Heart left ventricle (tissue), 13 donors: ENCODE measurements at regions not wholly inside any gene's neighbourhood (a gene's known extent, or its start where the extent isn't known, plus 50 kb on each side); places are given as distances from the start of the nearest gene placed in this dataset.

Experiments
- POLR2A ChIP-seq, 2 donors: fragments of 450-650 bp; IDR thresholded peaks; one replicate each; pipeline ENCODE4 v1.6.1; 2017; ENCODE audit warnings: antibody characterized with exemption in 2 of 2, mild to moderate bottlenecking in 2 of 2, moderate library complexity in 2 of 2
- TF ChIP-seq, protein P1 (sequence below), 12 donors: fragments of 200-600 bp; sonication (generic) in 4 of 12; IDR thresholded peaks; one replicate each; pipeline versions ENCODE4 v1.5.0 to v1.8.0; 2018 to 2022; ENCODE audit warnings: antibody characterized with exemption in 12 of 12, mild to moderate bottlenecking in 5 of 12
- donor health status: ischemic (EF 13 %, LVEDD 7.1; RV severe dilation, severe dysfunction).
- donor health status: DM: no; HTN: yes; CAD: no.
- donor health status: DM: no; HTN: no; CAD: no.
- donor health status: ischemic (EF 25% LVEDD 6.9; RV normal size, moderate dysfunction).
- donor health status: ischemic (EF 25% LVEDD 5.7; RV mildly dilated, moderate dysfunction).
- donor health status: ischemic (EF 35%, LVEDD 5.7; RV mildly dilated, moderate dysfunction).
- donor health status: nonischemic (EF 11% LVEDD 7.7; RV severe dilation, severe dysfunction).
- donor health status: DM: yes; HTN: yes; CAD: no.
- donor health status: PGD.
- donor health status: ischemic (EF 29% LVEDD 5.4; RV normal size, mild dysfunction).
- donor health status: nonischemic (EF 23%, LVEDD 6.1; RV moderate dilation, normal function).

DNA sequence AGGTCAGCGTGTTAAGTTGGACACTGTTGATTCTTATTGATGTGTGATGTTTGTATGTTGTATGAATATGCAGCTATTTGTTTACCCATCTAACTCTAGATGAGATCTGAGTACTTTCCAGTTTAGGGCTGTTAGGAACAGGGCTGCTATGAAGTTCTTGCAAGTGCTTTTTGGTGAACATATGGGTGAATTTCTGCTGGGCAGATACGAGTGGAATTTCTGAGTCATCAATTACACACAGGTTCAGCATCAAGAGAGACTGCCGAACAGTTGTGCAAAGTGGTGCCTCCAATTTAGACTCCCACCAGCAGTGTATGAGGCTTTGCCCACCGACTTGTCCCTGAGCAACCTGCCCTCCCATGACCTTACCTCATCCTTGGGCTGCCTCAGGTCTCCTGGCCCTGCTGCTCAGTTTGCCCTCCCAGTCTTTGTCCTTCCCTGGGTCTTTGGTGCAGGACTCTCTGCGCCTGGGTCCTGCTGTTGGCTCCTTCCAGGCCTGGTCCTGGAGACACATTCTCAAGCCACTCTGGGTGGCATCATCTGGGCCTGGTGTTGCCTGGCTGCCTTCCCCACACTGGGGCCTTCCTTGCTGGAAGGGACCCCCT is 343.6 kb downstream of the PTPRU start:
- TF ChIP-seq, protein P1, sequence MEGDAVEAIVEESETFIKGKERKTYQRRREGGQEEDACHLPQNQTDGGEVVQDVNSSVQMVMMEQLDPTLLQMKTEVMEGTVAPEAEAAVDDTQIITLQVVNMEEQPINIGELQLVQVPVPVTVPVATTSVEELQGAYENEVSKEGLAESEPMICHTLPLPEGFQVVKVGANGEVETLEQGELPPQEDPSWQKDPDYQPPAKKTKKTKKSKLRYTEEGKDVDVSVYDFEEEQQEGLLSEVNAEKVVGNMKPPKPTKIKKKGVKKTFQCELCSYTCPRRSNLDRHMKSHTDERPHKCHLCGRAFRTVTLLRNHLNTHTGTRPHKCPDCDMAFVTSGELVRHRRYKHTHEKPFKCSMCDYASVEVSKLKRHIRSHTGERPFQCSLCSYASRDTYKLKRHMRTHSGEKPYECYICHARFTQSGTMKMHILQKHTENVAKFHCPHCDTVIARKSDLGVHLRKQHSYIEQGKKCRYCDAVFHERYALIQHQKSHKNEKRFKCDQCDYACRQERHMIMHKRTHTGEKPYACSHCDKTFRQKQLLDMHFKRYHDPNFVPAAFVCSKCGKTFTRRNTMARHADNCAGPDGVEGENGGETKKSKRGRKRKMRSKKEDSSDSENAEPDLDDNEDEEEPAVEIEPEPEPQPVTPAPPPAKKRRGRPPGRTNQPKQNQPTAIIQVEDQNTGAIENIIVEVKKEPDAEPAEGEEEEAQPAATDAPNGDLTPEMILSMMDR (IDR thresholded peaks at IDR 0.05): no peak
- no peak for TF ChIP-seq POLR2A (IDR thresholded peaks at IDR 0.05)
